ENCODE measurements at regions not wholly inside any gene's neighbourhood (a gene's known extent, or its start where the extent isn't known, plus 50 kb on each side); places are given as distances from the start of the nearest gene placed in this dataset.
"Not testable (repeated sequence)": the region's sequence is repeated elsewhere in the genome, so short reads cannot be mapped to it uniquely, and the experiment has no call there.

DNA sequence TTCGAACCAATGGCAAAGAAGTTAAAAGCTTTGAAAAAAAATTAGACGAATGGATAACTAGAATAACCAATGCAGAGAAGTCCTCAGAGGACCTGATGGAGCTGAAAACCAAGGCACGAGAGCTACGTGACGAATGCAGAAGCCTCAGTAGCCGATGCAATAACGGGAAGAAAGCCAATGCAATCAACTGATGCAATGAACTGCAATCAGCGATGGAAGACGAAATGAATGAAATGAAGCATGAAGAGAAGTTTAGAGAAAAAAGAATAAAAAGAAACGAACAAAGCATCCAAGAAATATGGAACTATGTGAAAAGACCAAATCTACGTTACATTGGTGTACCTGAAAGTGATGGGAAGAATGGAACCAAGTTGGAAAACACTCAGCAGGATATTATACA, 52.6 kb upstream of the MRPS30 start:
- DNase-seq: not testable (repeated sequence)

DNA sequence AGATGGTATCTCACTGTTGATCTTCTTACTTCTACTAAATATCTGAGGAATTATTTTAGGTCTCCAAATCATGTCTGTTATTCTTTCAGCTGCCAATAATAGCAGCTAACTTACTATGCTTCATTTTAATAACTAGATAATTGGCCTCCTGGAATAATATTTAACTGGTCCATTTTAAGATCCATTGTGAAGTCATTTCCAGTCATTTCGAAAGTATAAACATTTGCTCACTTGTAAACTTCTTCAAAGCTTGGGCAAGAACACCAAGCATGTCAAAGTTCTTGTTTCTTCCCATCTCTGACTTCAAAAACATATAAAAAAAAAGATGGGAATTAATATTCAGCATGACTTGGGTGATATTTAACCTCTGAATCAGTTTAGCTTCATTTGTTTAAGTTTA, 61.4 kb upstream of the MRPS30 start:
- DNase-seq: no peak

DNA sequence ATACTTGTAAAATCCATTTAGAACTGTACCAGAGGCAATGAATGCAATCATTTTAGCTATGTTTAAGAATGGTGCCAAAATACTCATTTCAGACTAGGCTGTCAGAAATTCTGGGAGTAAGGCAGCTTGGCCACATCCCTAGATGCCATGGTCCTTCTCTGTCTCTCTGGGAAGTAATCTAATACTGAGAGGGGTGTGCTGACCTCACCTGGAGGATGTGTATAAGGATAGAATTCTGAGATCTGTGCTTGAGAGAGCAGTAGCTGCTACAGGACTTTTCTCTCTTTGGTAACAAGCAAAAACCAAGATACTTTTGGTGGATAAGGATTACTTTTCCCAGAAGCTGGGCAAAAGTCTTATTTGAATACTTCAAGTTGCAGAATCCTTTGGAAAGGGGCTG, 68.1 kb upstream of the MRPS30 start:
- no peak for DNase-seq

DNA sequence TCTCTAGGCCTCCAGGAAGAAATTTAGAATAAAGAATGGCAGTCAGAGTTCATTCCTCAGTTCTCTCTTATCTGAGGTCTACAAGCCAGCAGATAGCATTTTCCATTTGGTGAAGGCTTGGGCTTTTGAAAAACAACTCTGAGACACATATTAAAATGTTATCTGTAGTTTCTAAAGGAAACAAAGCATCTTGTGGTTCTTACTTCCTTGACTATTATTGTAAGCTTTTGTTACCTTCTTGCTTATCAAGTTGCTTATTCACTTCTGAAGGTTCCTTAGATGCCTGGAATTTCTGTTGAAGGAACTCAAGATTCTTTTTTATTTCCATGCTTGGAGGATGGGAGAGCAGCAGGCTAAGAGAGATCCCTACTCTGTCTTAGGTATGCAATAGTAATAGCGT, 79.2 kb upstream of the MRPS30 start:
- no peak for DNase-seq

DNA sequence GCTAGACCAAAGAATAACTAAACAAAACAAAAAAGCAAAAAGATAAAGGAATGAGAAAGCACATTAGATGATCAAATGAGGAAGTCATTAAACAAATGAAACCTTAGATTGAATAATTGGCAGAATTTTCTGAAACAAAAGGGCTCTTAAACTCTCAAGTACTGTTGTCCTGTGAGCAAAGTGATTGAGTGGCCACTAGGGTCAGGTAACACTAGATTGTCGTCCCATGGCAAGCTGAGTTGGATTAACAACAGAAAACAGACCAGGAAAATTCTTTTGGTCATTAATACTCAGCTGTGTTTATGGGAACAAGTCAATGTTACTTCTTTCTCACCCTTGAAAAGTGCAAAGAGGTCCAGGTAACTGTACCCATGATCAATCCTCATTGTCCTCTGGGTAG, 81.6 kb upstream of the MRPS30 start:
- no peak for DNase-seq

DNA sequence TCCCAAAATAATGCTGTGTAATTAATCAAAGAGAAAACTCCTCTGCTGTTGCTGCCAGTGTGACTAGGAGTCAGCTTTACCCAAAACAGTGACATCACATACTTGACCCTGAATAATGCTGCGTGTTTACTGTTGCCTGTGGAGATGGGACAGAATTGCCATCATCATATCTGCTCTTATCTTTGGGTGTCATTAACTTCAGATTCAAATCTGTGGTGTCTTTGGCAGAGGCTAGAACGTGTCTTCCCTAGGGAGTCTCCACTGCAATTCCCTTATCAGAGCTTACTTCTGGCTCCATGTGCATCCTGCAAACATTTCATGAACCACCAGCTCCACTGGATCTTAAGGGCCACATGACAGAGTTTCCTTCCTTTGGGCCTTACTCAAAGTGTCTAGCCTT, 88.9 kb upstream of the MRPS30 start:
- no peak for DNase-seq

DNA sequence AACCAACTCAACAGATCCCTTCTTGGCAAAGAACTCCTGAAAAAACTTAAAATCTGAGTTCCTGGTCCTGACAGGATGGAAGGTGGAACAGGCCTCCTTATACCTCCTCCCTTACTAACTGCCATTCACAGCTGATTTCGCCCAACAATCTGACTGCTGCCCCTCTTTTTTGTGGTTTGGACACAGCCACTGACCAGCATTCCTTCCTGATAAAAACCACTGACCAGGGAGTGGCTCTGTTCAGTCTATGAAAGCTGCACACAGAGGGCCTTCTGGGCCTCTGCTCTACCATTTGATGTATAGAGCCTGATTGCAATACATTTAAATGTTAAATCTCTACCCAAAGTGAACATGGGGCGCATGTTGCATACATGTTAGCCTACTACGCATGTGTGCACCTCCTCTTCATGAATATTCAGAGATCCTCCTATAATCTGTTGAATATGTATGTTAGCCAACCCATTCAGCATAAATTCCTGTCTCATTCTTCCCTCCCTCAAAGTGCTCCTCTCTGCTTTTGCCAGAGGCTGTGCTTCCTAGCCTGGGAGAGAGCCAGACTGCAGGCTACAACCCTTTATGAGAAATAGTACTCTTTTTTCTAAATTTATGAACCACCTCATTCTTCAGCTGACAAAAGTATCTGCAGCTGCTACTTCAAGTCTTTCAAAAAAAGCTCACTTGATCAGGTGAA, 93.7 kb upstream of the MRPS30 start:
- no peak for DNase-seq

DNA sequence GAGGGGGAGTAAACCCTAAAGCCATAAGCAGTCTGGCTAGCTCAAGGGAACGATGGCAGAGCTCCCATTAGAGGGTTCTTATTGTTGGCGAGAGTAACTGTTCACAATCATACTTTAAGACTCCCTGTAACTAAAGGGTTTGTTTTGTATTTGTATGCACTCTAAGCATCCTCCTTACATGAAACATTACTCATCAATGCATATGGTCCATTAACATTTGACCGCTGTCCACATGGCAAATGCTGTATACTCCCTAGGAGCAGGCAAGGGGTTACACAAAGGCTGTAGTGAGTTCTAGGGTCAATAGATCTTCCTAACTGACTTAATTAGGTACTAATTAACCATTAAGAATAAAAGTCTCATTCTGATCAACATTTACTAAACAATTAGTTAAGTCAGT, 95.3 kb upstream of the MRPS30 start:
- DNase-seq: no peak

DNA sequence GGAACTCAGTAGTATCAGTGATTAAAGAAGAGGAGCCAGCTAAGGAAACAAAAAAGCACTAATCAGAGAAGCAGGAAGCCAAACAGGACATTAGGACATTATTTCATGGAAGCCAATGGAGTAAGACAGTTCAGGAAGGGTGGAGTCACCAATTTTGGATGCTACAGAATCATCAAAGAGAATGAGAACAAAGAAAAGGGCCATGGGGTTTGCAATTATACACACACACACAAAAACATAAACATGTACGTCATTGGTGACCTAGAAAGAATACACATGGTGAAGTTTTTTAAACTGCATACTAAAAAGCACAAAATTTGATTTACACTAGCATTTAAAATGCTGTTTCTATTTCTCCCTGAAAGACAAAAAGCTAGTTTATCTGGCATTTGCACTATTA, 96.8 kb upstream of the MRPS30 start:
- DNase-seq: no peak

DNA sequence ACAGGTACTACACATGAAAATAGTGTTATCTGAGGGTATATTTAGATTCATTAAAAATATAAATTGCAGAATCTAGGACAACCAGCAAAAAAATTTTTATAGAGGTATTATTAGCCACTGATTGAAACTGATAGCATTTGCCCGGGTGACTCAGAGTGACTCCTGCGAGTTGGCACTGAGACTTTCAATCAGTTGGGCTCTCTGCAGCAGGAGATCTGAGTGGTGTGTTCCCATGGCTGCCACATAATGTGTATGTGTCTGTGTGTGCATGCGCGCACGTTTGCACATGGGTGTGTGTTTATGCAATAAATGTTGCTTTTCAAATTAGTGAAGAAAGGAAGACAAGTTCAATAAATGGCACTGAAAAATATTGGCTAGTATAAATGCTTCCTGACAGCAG, 100.1 kb upstream of the MRPS30 start:
- no peak for DNase-seq

DNA sequence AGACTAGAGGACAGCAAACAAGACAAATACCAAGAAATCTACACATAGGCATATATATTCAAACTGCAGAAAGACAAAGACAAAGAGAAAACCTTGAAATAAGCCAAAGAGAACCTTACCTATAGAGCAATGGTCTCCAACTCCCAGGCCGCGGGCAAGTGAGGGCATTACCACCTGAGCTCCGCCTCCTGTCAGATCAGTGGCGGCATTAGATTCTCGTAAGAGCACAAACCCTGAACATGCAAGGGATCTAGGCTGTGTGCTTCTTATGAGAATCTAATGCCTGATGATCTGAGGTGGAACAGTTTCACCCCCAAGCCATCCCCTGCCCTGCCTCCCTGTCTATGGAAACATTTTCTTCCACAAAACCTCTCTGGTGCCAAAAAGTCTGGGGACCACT, 101.0 kb upstream of the MRPS30 start:
- no peak for DNase-seq

DNA sequence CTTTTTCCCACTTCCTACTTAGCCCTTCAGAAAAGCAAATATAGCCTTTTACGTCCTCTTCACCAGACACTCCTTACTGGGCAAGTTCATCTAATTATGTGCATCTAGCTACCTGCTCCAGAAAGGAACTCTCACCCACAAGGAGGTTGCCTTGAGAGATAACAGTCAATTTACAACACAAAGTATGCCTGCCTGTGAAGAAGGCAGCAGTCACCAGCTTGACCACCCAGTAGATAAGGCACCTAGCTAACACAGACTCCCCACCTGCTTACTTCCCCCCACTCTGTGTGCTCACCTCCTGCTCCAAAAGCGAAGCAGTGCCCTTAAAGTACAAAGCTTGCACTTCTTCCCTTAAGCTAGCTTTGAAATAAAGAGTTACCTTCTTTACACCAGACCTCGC, 111.7 kb upstream of the MRPS30 start:
- DNase-seq: no peak

DNA sequence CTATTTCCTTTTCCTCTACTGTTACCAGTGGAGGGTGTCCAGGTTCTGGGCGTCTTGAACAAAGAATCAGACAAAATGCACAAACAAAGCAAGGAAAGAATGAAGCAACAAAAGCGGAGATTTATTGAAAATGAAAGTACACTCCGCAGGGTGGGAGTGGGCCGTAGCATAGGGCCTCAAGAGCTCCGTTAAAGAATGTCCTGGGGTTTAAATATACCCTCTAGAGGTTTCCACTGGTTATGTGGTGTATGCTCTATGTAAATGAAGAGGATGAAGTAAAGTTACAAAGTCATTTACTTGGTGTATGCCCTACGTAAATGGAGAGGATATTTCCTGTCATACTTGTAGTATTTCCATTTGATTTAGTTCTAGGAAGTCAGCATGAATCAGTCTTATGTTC, 113.5 kb upstream of the MRPS30 start:
- no peak for DNase-seq

DNA sequence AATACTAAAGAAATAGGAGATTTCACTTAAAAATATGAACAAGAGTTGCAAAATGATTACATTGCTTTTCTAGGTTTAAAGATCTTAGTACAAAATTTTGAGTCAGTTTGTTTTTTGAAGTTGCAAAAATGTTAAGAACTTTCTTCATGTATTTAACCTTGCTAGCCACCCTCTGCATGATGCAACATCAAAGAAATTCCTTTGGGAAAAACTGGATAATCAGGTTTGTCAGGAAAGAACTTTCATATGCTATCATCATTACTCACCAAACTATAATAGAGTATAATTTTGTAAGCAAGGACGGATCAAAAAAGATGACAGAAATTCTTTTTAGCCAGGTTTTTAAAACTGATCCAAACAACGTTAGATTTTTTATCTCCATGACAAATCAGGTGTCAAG, 116.9 kb upstream of the MRPS30 start:
- no peak for DNase-seq

DNA sequence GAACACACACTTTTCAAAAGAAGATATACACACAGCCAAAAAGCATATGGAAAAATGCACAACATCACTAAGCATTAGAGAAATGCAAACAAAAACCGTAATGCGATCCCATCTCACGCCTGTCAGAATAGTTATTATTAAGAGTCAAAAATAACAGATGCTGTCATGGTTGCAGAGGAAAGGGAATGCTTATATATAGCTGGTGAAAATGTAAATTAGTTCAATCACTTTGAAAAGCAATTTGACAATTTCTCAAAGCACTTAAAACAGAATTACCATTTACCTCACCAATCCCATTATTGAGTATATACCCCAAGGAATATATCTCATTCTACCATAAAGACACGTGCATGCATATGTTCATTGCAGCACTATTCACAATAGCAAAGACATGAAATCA, 126.8 kb upstream of the MRPS30 start:
- no peak for DNase-seq

DNA sequence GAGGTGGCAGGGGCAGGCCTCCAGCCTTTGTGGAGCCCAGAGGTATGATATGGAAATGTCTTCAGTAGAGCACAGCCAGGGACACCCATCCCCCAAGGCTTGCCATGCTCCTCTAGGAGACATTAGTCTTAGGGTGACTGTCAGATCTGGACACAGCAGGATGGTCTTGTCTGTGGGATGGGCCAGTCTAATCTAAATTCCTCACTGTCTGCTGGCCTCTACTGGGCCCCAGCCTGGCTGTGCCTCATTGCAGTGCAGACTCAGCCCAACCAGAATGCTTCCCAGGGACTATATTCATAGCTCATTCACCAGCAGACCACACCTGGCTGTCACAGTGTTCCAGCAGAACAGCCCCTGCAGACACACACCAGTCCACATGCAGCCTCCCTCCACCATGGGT, 129.5 kb upstream of the MRPS30 start:
- no peak for DNase-seq

DNA sequence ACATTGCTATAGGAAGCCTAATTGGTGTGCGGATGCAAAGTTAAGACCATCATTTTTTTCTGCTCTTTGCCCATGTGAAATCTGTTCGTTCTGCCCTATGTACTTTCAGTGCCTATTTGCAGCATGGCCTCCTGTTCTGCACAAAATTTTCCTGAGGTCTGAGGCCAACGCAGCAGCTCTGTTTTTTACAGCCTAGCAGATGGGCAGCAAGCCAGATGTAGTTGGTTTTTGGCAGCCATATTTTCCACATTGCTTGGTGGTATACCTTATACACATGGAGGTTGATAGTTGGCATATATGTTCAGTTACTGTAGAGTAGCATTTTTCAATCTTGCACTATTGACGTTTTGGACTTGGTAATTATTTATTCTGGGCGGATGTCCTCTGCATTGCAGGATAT, 133.5 kb upstream of the MRPS30 start:
- DNase-seq: no peak

DNA sequence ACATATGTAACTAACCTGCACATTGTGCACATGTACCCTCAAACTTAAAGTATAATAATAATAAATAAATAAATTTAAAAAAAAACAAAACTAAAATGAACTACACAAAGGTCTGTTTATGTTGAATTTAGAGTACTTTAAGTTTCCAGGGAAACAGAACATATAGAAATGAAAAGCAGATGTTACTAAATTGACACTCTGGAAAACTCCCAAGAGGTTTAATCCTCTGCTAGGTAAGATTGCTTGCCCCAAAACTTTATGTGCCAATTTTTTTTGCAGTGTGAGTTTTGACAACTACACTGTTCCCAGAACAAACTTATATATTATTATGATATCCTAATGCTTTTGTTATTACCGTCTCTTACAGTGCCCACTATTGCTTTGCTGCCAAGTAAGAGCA, 134.3 kb upstream of the MRPS30 start:
- DNase-seq: no peak

DNA sequence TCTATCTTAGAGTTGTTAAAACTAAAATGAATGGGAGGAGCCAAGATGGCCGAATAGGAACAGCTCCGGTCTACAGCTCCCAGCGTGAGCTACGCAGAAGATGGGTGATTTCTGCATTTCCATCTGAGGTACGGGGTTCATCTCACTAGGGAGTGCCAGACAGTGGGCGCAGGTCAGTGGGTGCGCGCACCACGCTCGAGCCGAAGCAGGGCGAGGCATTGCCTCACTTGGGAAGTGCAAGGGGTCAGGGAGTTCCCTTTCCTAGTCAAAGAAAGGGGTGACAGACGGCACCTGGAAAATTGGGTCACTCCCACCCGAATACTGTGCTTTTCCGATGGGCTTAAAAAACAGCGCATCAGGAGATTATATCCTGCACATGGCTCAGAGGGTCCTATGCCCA, 140.3 kb upstream of the MRPS30 start:
- DNase-seq: not testable (repeated sequence)

DNA sequence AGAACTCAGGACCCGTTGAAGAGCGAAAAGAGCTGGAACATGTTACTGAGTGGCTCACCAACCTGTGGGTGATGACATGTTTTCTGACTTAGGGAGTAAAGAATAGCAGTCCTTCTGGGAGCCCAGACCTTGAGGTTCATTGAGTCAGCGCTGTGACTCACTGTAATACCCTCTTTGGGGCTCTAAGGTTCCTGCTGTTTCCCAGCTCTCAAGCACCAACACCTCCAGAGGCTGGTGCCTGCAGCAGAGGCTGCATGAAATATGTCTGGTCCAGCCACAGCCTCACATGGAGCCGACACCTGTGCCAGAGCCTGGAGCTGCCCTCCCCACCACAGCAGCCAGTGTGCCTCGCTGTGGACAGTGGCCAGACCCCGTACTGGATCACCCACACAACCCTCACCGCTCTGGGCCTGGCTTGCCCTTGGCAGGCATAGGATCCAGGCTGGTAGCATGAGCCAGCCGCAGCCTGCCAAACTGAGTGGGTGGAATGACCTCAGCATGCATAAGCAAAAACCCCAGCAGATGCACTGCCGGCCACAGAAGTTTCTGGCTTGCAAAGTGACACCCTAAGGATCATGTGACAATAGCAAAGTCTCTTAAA, 143.5 kb upstream of the MRPS30 start:
- no peak for DNase-seq

DNA sequence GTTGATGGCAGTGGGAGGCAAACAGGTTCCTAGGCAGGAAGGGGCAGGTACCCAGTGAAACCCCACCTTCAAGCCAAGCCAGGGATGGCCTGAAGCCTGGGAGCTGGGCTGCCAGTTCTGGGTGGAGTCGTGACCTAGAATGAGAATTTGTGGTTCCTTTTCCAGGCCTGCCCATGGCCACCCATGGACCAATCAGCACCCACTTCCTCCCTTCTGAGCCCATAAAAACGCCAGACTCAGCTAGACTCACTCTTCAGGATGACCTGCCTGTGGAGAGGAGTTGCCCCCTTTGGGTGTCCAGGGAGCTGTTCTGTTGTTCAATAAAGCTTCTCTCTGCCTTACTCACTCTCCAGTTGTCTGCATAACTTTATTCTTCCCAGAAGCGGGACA, 144.0 kb upstream of the MRPS30 start:
- DNase-seq: no peak

DNA sequence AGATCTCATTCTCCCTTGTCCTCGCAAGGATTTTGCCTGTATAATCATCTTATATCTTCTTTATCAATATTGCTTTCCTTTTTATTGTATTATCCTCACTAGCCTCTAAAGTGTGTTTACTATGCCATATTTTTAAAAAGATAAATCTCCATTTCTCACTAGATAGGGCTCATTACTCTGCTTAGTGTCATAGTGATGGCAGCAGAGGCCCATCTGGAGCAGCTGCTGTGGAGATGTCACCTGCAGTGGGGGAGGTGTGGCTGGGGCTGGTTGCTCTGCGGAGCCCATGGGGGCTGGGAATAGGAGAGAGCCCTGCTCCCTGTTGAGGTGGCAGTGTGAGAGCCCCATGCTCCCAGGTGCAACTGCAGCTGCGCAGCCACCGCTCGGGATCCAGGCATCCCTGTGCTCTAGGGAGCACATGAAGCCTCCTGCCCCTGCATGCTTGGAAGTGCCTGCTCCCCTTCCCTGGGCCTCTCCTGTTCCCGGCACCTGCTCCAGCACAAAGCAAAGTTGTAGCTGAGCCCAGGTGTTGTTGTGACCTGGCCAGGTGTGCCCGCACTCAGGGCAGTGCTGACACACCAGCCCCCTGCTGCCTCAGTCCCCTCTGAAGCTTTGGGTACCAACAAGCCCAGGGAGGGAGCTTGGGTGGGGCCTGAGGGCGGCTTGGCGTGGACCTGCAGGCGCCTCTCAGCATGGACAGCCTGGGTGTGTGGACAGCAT, 144.6 kb upstream of the MRPS30 start:
- no peak for DNase-seq

DNA sequence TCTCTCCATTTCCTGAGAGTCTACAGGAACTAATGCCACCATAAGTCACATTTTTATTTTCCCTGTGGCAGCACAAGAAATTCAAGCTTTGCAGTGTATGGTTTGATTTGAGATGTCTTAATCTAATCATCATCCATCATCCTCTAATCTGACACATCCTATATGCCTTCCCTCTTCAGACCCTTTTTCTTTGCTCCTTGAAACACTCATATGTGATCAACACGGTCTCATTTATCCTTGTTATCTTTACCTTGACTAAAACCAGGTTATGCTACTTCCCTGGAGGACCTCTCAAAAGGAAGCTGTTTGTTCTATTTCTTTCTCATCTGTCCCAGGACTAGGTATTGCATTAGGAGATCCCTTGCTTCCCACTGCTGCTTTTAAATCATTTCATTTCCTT, 146.9 kb upstream of the MRPS30 start:
- no peak for DNase-seq

All from hypothalamus (tissue), 51 donors.